PC-9 (cell line): ENCODE measurements at regions not wholly inside any gene's neighbourhood (a gene's known extent, or its start where the extent isn't known, plus 50 kb on each side); places are given as distances from the start of the nearest gene placed in this dataset.
"Not testable (repeated sequence)": the region's sequence is repeated elsewhere in the genome, so short reads cannot be mapped to it uniquely, and the experiment has no call there.

Source experiments
- BruUV-seq: library from RNA; stranded (reverse); fragments of 400-500 nt; replicated peaks from 2 replicates; lab custom pipeline; 2021; lab: Mats Ljungman, UMichigan
- CTCF ChIA-PET: fragments of 300-600 bp; sonication (Branson Sonifier 250); formaldehyde crosslinking; loops from one replicate; lab custom pipeline; 2022; ENCODE audit warnings: antibody characterized with exemption; lab: Charles Lee
- POLR2A ChIA-PET: fragments of 300-600 bp; sonication (Branson Sonifier 250); formaldehyde crosslinking; loops from one replicate; lab custom pipeline; 2022; ENCODE audit warnings: antibody characterized with exemption; ENCODE audit not compliant: unreplicated experiment; lab: Charles Lee
- DNase-seq, 2 experiments: peaks; one replicate each; pipeline versions ENCODE4 v3.0.0 to v3.0.0-alpha.2; 2015 to 2022; ENCODE audit warnings: mixed read lengths in 1 of 2
- H2AFZ ChIP-seq: fragments of 200-600 bp; sonication (generic); 2 replicates; pipeline ENCODE4 v1.8.1; 2017; ENCODE audit warnings: antibody characterized with exemption
- H3F3A ChIP-seq: fragments of 200-600 bp; sonication (generic); 2 replicates; pipeline ENCODE4 v1.8.1; 2017; ENCODE audit warnings: antibody characterized with exemption, mild to moderate bottlenecking, low read depth; ENCODE audit not compliant: insufficient read depth
- H3K27ac ChIP-seq: fragments of 200-600 bp; sonication (generic); 2 replicates; pipeline ENCODE4 v1.6.1; 2016; ENCODE audit warnings: mixed run types
- H3K27me3 ChIP-seq: fragments of 200-600 bp; sonication (generic); 2 replicates; pipeline ENCODE4 v1.6.1; 2016; ENCODE audit warnings: low read depth, mixed run types; ENCODE audit not compliant: insufficient read depth
- H3K36me3 ChIP-seq: fragments of 200-600 bp; sonication (generic); 2 replicates; pipeline ENCODE4 v1.6.1; 2016; ENCODE audit warnings: low read depth, mixed run types
- H3K4me1 ChIP-seq: fragments of 200-600 bp; sonication (generic); replicated peaks from 2 replicates; pipeline ENCODE4 v1.6.1; 2016; ENCODE audit warnings: mixed run types; ENCODE audit not compliant: insufficient read depth
- H3K4me2 ChIP-seq: fragments of 200-600 bp; sonication (generic); 2 replicates; pipeline ENCODE4 v1.6.1; 2017; ENCODE audit warnings: mixed run types
- H3K4me3 ChIP-seq: fragments of 200-600 bp; sonication (generic); 2 replicates; pipeline ENCODE4 v1.6.1; 2016; ENCODE audit warnings: mixed run types
- H3K79me2 ChIP-seq: fragments of 200-600 bp; sonication (generic); 2 replicates; pipeline ENCODE4 v1.6.1; 2017; ENCODE audit warnings: low read depth, mixed run types
- H3K9me2 ChIP-seq: fragments of 200-600 bp; sonication (generic); 2 replicates; pipeline ENCODE4 v1.8.1; 2017; ENCODE audit warnings: mild to moderate bottlenecking; ENCODE audit not compliant: insufficient read depth
- H3K9me3 ChIP-seq: fragments of 200-600 bp; sonication (generic); 2 replicates; pipeline ENCODE4 v1.8.1; 2016; ENCODE audit warnings: low read depth; ENCODE audit not compliant: insufficient read depth
- H4K20me1 ChIP-seq: fragments of 200-600 bp; sonication (generic); 2 replicates; pipeline ENCODE4 v1.8.1; 2017; ENCODE audit not compliant: insufficient read depth
- EZH2 ChIP-seq: fragments of 200-600 bp; sonication (generic); IDR thresholded peaks from 2 replicates; pipeline ENCODE4 v1.8.0; 2017; ENCODE audit warnings: antibody characterized with exemption, low read depth
- intact Hi-C: fragments of 100-400 bp; cut with micrococcal nuclease; formaldehyde crosslinking; loops from one replicate; pipeline ENCODE4 v1.10.0; 2022; ENCODE audit not compliant: unreplicated experiment
- TF ChIP-seq, protein P1 (sequence below): fragments of 200-600 bp; sonication (generic); conservative IDR thresholded peaks from 2 replicates; pipeline ENCODE4 v1.6.1; 2017; ENCODE audit warnings: mixed run types, antibody characterized with exemption, mild to moderate bottlenecking, moderate library complexity

- Histone ChIP-seq H3K27me3 (no peaks in the 10 kb centered on the region), H2AFZ (no peak overlapping the region), H3K79me2 (no peaks in the 10 kb centered on the region), H3K4me1 (no peaks in the 10 kb centered on the region), H3K27ac (no peak overlapping the region), H4K20me1 (no peaks in the 10 kb centered on the region), H3K4me3 (no peak overlapping the region), H3K9me3 (peaks cover 12% of the 10 kb centered on the region), H3K4me2 (no peak overlapping the region), H3K9me2 (no peaks in the 10 kb centered on the region), H3K36me3 (no peaks in the 10 kb centered on the region), H3F3A (no peaks in the 10 kb centered on the region)
- DNase-seq = no peak
- TF ChIP-seq, protein P1, sequence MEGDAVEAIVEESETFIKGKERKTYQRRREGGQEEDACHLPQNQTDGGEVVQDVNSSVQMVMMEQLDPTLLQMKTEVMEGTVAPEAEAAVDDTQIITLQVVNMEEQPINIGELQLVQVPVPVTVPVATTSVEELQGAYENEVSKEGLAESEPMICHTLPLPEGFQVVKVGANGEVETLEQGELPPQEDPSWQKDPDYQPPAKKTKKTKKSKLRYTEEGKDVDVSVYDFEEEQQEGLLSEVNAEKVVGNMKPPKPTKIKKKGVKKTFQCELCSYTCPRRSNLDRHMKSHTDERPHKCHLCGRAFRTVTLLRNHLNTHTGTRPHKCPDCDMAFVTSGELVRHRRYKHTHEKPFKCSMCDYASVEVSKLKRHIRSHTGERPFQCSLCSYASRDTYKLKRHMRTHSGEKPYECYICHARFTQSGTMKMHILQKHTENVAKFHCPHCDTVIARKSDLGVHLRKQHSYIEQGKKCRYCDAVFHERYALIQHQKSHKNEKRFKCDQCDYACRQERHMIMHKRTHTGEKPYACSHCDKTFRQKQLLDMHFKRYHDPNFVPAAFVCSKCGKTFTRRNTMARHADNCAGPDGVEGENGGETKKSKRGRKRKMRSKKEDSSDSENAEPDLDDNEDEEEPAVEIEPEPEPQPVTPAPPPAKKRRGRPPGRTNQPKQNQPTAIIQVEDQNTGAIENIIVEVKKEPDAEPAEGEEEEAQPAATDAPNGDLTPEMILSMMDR = no peak
- no peak for TF ChIP-seq EZH2
- ChIA-PET CTCF (no interaction called here), POLR2A (no interaction called here)
- no TSS peak for BruUV-seq
- intact Hi-C loops = no loop called here
Measured at GRCh38 chr5:74526111-74526510, 114.4 kb downstream of the ENC1 start.

- H4K20me1 ChIP-seq, H3K27me3 ChIP-seq, POLR2A ChIA-PET, H3K36me3 ChIP-seq, H3K4me1 ChIP-seq, H3F3A ChIP-seq, H3K27ac ChIP-seq, H3K4me3 ChIP-seq, H3K9me2 ChIP-seq, DNase-seq, H2AFZ ChIP-seq, H3K4me2 ChIP-seq, BruUV-seq, CTCF ChIA-PET, H3K79me2 ChIP-seq, intact Hi-C loops: not testable (repeated sequence)
- H3K9me3 ChIP-seq = peaks cover 12% of the 10 kb centered on the region
Measured at GRCh38 chr5:74524767-74525166, 115.8 kb downstream of the ENC1 start.

- H3K27ac ChIP-seq, H3F3A ChIP-seq, H3K4me3 ChIP-seq, CTCF ChIA-PET, H3K4me2 ChIP-seq, DNase-seq, H4K20me1 ChIP-seq, BruUV-seq, intact Hi-C loops, H3K9me2 ChIP-seq, H2AFZ ChIP-seq, H3K36me3 ChIP-seq, H3K79me2 ChIP-seq, H3K27me3 ChIP-seq: not testable (repeated sequence)
- H3K9me3 ChIP-seq = peaks cover 12% of the 10 kb centered on the region
- POLR2A ChIA-PET = interaction anchor here (0.7 kb wide), 1 partner anchor 108 kb away, joined by 3 read pairs; no protein-coding TSS in a partner anchor
- peaks cover 16% of the 10 kb centered on the region for H3K4me1 ChIP-seq
Measured at GRCh38 chr5:74523698-74524097, 116.8 kb downstream of the ENC1 start.

DNA sequence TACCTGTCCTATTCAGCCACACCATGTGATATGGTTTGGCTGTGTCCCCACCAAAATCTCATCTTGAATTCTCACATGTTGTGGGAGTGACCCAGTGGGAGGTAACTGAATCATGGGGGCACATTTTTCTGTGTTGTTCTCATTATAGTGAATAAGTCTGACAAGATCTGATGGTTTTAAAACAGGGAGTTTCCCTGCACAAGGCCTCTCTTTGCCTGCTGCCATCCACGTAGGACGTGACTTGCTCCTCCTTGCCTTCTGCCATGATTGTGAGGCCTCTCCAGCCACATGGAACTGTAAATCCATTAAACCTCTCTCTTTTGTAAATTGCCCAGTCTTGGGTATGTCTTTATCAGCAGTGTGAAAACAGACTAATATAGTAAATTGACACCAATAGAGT, 117.7 kb downstream of the ENC1 start:
- H3K79me2 ChIP-seq, H3K9me2 ChIP-seq, H4K20me1 ChIP-seq, H3K27me3 ChIP-seq, POLR2A ChIA-PET, H2AFZ ChIP-seq, H3K4me2 ChIP-seq, H3K27ac ChIP-seq, H3K36me3 ChIP-seq, BruUV-seq, intact Hi-C loops, DNase-seq, H3K4me3 ChIP-seq, CTCF ChIA-PET: not testable (repeated sequence)
- H3K9me3 ChIP-seq = peaks cover 12% of the 10 kb centered on the region
- H3K4me1 ChIP-seq = peaks cover 23% of the 10 kb centered on the region
- peaks cover 11% of the 10 kb centered on the region for H3F3A ChIP-seq
